Colonic mucosa (tissue), 4 donors: ENCODE measurements at regions not wholly inside any gene's neighbourhood (a gene's known extent, or its start where the extent isn't known, plus 50 kb on each side); places are given as distances from the start of the nearest gene placed in this dataset.

ENCODE experiments used
- DNase-seq: peaks from one replicate; pipeline ENCODE4 v3.0.0-alpha.2; 2020
- H3K27ac ChIP-seq: fragments of 200-600 bp; one replicate; pipeline ENCODE4 v1.8.0; 2021
- H3K27me3 ChIP-seq: fragments of 200-600 bp; one replicate; pipeline ENCODE4 v1.8.0; 2021
- H3K36me3 ChIP-seq: fragments of 200-600 bp; one replicate; pipeline ENCODE4 v1.8.0; 2021
- H3K4me1 ChIP-seq: fragments of 200-600 bp; one replicate; pipeline ENCODE4 v1.8.0; 2021; ENCODE audit warnings: mild to moderate bottlenecking
- H3K4me3 ChIP-seq: fragments of 200-600 bp; one replicate; pipeline ENCODE4 v1.8.0; 2021
- H3K9ac ChIP-seq, 2 donors: one replicate each; pipeline ENCODE4 v1.7.0; 2013; ENCODE audit warnings: control low read depth in 2 of 2, low read depth in 2 of 2, low read length in 2 of 2
- H3K9me3 ChIP-seq: fragments of 200-600 bp; one replicate; pipeline ENCODE4 v1.8.0; 2021
- CTCF ChIP-seq: fragments of 200-600 bp; IDR thresholded peaks from one replicate; pipeline ENCODE4 v1.8.0; 2022; ENCODE audit warnings: antibody characterized with exemption, mild to moderate bottlenecking
- intact Hi-C: fragments of 100-400 bp; cut with DNase I; formaldehyde crosslinking; loops from one replicate; pipeline ENCODE4 v1.14.1; 2022
- donor health status: healthy.
- donor health status: DM: no; HTN: no; CAD: no.
- donor health status: DM: no; HTN: no; CAD: no.

DNA sequence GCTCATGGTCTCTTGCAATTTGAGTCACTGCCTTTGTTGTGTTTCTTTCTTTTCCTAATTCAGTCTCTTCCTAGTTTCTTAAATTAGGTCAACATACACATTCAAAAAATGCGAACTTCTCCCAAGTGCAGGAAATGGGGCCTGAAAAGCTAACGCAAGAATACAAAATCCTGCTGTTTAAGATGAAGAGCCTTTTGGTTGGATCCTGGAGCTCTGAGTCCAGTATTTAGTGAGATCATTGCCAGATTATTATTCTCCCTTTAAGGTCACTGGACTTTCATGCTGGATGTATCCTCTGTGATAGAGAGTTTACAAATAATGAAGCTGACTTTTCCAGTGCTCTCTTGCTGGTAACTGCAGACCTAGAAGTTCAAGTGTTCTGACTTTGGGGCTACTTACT, 401.9 kb upstream of the MKI67 start:
- no peak for DNase-seq

GRCh38 chr10:128528781-128529180, 402.6 kb upstream of the MKI67 start:
- intact Hi-C loops, result no loop called here
- Histone ChIP-seq H3K9me3 (no peaks in the 10 kb centered on the region), H3K27ac (no peak overlapping the region), H3K36me3 (no peaks in the 10 kb centered on the region), H3K4me3 (no peak overlapping the region), H3K9ac (no peak overlapping the region), H3K27me3 (no peaks in the 10 kb centered on the region), H3K4me1 (no peaks in the 10 kb centered on the region)
- TF ChIP-seq CTCF, result no peak
- no peak for DNase-seq

More for the DNA sequence above, 401.9 kb upstream of the MKI67 start:
- Histone ChIP-seq H3K9ac (no peak overlapping the region), H3K4me3 (no peak overlapping the region), H3K9me3 (no peaks in the 10 kb centered on the region), H3K27ac (no peak overlapping the region), H3K27me3 (no peaks in the 10 kb centered on the region), H3K36me3 (no peaks in the 10 kb centered on the region), H3K4me1 (no peaks in the 10 kb centered on the region)
- intact Hi-C loops, result no loop called here
- TF ChIP-seq CTCF, result no peak

GRCh38 chr10:128529225-128529624, 403.0 kb upstream of the MKI67 start:
- intact Hi-C loops, result no loop called here
- H3K9ac ChIP-seq, result no peak overlapping the region
- H3K9me3 ChIP-seq, result no peaks in the 10 kb centered on the region

GRCh38 chr10:128530301-128530700, 404.1 kb upstream of the MKI67 start:
- peak; percentile 43 for TF ChIP-seq CTCF
- Histone ChIP-seq H3K36me3 (no peaks in the 10 kb centered on the region), H3K27ac (no peak overlapping the region), H3K27me3 (no peaks in the 10 kb centered on the region), H3K4me3 (no peak overlapping the region), H3K4me1 (no peaks in the 10 kb centered on the region), H3K9ac (no peak overlapping the region), H3K9me3 (no peaks in the 10 kb centered on the region)
- intact Hi-C loops, result loop anchor here (10.0 kb wide), 1 partner anchor 206 kb away; no protein-coding TSS in a partner anchor
- DNase-seq, result no peak

More at GRCh38 chr10:128529225-128529624, 403.0 kb upstream of the MKI67 start:
- Histone ChIP-seq H3K36me3 (no peaks in the 10 kb centered on the region), H3K27me3 (no peaks in the 10 kb centered on the region), H3K4me1 (no peaks in the 10 kb centered on the region), H3K27ac (no peak overlapping the region), H3K4me3 (no peak overlapping the region)
- DNase-seq, result no peak
- no peak for TF ChIP-seq CTCF

DNA sequence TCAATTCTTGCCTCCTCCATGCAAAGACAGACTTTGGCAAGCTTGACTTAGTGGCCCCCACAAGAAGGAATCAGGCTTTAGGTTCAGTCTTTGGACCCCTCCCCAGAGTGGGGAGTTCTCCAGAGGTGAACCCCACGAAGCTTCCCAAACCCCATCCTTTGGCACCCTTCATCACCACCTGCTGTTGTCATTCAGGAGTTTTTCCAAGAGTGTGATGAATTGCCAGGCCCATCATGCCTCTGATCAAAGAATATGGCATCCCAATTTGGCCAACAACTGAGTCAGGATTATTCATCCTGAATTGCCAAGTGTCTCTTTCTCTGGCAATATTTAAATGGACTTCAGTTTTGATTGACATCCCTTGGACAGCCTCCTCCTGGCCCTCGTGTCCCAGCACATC, 404.7 kb upstream of the MKI67 start:
- Histone ChIP-seq H3K9ac (no peak overlapping the region), H3K27me3 (no peaks in the 10 kb centered on the region), H3K9me3 (no peaks in the 10 kb centered on the region), H3K4me3 (no peak overlapping the region), H3K27ac (no peak overlapping the region), H3K4me1 (no peaks in the 10 kb centered on the region), H3K36me3 (no peaks in the 10 kb centered on the region)
- DNase-seq, result no peak
- intact Hi-C loops, result loop anchor here (10.0 kb wide), 1 partner anchor 206 kb away; no protein-coding TSS in a partner anchor
- TF ChIP-seq CTCF, result no peak
